Globus pallidus (tissue), 1 donor: ENCODE measurements at regions not wholly inside any gene's neighbourhood (a gene's known extent, or its start where the extent isn't known, plus 50 kb on each side); places are given as distances from the start of the nearest gene placed in this dataset.
"Not testable (repeated sequence)": the region's sequence is repeated elsewhere in the genome, so short reads cannot be mapped to it uniquely, and the experiment has no call there.

Source experiments
- DNase-seq: peaks from one replicate; pipeline ENCODE4 v3.0.0-alpha.2; 2015; ENCODE audit warnings: low spot score

GRCh38 chr14:106489112-106489881, 962.9 kb downstream of the TMEM121 start:
- DNase-seq: no peak

- no peak for DNase-seq
These were observed 964.1 kb downstream of the TMEM121 start for GRCh38 chr14:106490442-106490841.

GRCh38 chr14:106491851-106492250, 965.5 kb downstream of the TMEM121 start:
- DNase-seq: no peak

- DNase-seq: no peak
These were observed 967.8 kb downstream of the TMEM121 start for GRCh38 chr14:106493962-106494823.

GRCh38 chr14:106500571-106500970, 974.2 kb downstream of the TMEM121 start:
- no peak for DNase-seq

DNA sequence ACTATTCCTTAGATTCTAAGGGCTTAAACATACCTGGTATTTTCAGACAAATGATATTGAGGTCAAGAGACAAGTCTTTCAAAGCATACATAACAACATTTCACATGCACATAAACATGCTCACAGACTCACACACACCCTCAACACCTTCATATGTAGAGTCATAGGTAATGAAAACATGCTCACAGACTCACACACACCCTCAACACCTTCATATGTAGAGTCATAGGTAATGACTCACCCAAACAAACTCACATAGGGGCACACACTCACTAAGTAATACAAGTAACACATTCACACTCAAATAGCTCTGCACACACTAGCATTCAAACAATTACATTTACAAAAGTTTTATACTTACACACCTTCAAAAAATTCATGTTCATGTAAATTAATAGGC, 975.5 kb downstream of the TMEM121 start:
- no peak for DNase-seq

- DNase-seq: no peak
These were observed 979.0 kb downstream of the TMEM121 start for GRCh38 chr14:106505366-106505765.

DNA sequence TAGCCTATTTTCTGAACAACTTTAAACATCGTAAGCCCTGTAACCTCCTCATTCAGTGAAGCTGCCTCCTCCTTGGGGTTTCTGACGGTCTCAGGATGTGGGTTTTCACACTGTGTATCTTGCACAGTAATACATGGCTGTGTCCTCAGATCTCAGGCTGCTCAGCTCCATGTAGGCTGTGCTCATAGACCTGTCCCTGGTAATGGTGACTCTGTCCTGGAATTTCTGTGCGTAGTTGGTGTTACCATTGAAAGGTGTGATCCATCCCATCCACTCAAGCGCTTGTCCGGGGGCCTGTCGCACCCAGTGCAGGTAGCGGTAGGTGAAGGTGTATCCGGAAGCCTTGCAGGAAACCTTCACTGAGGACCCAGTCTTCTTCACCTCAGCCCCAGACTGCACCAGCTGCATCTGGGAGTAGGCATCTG, 980.5 kb downstream of the TMEM121 start:
- DNase-seq: no peak

DNA sequence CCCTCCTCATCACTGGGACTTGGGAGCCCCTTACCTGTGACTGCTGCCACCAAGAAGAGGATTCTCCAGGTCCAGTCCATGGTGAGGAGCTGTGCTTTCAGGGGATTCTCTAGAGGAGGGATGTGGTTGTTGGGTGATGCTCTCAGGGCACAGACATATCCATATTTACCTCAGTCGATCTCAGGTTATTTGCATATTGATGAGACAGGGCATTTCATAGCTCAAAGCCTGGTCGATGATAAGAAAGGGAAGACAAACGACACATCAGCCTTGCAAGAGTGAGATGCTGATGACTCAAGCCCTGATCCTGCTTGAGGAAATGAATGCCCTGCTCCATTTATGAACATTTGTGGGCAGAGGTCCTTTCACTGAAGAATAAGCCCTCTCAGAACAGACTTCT, 981.0 kb downstream of the TMEM121 start:
- no peak for DNase-seq

- DNase-seq: no peak
These were observed 981.8 kb downstream of the TMEM121 start for GRCh38 chr14:106508216-106508615.

DNA sequence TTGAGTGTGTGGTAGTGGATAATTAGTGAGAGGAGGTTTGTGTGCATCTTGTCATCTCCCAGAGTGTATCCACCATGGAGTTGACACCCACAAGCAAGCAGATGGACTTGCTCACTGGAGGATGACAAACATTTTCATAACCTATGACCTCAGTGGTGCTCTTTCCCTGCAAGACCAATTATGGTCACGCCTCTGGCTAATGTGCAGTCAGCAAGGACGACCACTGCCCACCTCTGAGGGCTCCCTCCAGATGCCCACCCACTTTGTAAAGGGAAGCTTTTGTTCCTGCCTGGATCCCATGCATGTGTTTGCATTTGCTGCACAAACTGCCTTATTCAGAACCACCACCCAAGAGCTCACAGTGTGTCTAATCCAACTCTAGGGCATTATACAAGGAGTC, 982.8 kb downstream of the TMEM121 start:
- DNase-seq: no peak

- no peak for DNase-seq
These were observed 983.4 kb downstream of the TMEM121 start for GRCh38 chr14:106509807-106510206.

GRCh38 chr14:106511006-106511799, 984.8 kb downstream of the TMEM121 start:
- DNase-seq: no peak

DNA sequence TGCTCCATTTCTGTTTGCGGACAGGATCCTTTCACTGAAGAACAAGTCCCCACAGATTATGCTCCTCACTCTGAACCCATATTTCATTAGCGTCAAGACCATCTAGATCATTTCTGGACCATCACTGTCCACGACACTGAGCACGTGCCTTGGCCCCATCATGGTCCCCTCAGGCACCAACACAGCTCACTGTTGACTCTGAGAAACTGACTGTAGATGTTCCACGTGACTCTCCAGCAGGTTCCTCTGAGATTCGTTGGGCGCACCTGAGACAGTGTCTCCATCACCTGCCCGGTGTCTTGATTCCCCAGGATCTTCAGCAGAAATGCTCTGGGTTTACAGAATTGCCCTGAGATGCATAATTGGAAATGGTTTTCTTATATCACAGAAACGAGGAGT, 985.4 kb downstream of the TMEM121 start:
- no peak for DNase-seq

DNA sequence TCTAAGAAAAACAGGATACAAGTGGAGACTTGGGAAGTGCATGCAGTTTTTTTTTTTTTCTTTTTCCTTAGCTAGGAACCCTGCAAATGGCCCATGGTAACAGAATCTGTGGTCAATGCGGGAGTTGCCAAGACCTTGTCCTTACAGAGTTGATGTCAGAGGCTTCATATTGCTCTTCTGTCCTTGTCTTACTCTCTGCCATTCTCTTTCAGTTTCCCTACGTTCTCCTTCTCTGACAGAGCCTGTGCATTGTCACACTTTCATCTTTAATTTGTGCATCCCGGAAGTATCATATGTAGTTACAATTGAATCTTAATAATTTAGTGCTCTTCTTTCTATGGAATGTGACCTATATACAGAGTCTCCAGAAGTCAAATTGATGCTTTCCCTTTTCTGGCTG, 986.9 kb downstream of the TMEM121 start:
- DNase-seq: no peak

DNA sequence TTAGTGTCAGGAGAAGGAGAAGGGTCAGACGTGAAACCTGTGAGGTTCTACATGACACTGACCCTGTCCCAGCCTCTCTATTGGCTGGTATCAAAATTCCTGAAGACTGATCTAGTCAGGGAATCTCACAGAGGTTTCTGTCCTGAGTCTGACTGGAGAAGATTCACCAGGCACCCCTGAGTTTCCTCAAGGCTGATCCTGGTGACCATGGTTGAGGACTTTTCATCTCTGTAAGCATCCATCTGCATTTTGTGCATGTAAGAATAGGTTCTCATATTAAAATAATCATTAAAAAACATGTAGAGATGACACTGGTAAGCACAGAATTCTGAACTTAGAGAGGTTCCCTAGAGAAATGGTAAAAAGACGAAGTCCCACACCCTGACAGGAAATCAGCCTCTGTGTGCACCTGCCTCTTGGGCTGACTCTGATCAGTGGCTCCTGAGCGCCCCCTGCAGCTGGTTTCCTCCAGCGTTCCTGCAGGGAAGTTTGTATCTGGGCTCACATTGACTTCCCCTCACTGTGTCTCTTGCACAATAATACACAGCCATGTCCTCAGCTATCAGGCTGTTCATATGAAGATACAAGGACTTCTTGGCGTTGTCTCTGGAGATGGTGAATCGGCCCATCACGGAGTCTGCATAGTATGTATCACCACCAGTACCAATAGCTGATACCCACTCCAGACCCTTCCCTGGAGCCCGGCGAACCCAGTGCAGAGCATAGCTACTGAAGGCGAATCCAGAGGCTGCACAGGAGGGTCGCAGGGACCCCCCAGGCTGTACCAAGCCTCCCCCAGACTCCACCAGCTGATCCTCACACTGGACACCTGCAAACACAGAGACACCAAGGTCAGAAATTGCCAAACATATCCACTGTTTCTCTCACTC, 991.9 kb downstream of the TMEM121 start:
- DNase-seq: no peak

- not testable (repeated sequence) for DNase-seq
These were observed 995.7 kb downstream of the TMEM121 start for GRCh38 chr14:106522118-106522517.

- no peak for DNase-seq
These were observed 996.6 kb downstream of the TMEM121 start for GRCh38 chr14:106522990-106523389.

- no peak for DNase-seq
These were observed 1002.3 kb downstream of the TMEM121 start for GRCh38 chr14:106528717-106529116.

GRCh38 chr14:106530031-106530422, 1003.6 kb downstream of the TMEM121 start:
- no peak for DNase-seq

DNA sequence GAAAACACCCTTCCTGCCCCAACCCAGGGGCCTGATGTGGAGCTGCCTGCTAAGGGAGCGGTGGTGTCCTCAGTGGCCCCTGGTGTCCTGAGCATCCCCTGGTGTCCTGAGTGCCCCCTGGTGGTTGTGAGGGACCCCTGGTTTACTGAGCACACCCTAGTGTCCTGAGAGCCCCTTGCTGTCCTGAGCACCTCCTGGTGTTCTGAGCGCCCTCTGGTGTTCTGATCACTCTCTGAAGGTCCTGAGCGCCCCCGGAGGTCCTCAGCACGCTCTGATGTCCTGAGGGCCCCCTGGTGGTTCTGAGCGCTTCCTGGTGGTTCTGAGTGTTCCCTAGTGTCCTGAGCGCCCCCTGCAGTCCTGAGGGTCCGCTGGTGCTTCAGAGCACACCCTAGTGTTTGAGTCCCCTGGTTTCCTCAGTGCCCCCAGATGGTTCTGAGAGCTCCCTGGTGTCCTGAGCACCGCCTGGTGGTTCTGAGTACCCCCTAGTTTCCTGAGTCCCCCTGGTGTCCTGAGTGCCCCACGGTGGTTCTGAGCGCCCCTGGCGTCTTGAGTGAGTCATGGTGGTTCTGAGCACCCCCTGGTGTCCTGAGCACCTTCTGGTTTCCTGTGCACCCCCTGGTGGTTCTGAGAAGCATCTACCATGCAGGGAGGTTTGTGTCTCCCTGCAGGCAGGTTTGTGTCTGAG, 1004.2 kb downstream of the TMEM121 start:
- no peak for DNase-seq
